ENCODE measurements at regions not wholly inside any gene's neighbourhood (a gene's known extent, or its start where the extent isn't known, plus 50 kb on each side); places are given as distances from the start of the nearest gene placed in this dataset.

DNA sequence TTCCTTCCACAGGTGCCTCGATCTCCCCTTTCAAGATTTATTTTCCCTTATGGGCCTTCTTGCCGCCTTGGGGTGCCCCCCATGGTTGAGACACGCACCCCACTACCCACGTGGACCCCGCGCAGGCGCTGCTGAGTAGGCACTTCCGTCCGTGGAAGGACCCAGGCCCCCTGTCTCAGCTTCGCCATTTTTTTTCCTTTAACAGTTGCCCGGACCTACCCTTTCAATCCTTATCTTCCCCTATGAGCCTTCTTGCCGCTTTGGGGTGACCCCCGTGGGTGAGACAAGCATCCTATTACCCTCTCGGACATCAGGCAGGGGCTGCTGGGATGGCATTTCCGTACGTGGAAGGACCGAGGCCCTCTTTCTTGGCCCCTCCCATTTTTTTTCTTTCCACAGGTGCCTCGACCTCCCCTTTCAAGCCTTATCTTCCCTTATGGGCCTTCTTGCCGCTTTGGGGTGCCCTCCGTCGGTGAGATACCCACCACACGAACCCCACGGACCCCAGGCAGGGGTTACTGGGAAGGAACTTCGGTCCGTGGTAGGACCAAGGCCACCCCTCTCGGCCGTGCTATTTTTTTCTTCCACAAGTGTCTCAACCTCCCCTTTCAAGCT, 268.2 kb downstream of the ALG10 start:
- DNase-seq = no peak

DNA sequence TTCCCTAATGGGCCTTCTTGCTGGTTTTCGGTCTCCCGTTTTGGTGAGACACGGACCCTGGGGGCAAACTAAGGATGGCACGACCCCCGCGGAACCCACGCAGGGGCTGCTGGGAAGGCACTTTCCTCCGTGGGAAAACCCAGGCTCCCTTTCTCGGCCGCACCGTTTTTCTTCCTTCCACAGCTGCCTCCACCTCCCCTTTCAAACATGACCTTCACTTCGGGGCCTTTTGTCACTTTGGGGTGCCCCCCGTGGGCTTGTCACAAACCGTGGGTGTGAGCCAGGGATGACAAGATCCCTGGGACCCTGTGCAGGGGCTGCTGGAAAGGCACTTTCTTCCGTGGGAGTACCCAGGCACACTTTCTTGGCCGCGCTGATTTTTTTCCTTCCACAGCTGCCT, 268.7 kb downstream of the ALG10 start:
- no peak for DNase-seq

DNA sequence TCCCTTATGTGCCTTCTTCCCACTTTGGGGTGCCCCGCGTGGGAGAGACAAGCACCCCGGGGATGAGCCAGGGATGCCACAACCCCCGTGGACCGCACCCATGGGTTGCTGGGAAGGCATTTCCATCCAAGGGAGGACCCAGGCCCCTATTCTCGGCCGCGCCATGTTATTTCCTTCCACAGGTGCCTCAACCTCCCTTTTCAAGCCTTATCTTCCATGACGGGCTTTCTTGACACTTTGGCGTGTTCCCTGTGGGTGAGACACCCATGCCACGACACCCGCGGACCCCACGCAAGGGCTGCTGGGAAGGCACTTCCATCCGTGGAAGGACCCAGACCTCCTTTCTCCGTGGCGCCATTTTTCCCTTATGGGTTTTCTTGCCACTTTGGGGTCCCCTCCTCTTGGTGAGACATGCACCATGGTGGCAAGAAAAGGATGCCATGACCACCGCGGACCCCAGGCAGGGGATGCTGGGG, 269.2 kb downstream of the ALG10 start:
- no peak for DNase-seq

DNA sequence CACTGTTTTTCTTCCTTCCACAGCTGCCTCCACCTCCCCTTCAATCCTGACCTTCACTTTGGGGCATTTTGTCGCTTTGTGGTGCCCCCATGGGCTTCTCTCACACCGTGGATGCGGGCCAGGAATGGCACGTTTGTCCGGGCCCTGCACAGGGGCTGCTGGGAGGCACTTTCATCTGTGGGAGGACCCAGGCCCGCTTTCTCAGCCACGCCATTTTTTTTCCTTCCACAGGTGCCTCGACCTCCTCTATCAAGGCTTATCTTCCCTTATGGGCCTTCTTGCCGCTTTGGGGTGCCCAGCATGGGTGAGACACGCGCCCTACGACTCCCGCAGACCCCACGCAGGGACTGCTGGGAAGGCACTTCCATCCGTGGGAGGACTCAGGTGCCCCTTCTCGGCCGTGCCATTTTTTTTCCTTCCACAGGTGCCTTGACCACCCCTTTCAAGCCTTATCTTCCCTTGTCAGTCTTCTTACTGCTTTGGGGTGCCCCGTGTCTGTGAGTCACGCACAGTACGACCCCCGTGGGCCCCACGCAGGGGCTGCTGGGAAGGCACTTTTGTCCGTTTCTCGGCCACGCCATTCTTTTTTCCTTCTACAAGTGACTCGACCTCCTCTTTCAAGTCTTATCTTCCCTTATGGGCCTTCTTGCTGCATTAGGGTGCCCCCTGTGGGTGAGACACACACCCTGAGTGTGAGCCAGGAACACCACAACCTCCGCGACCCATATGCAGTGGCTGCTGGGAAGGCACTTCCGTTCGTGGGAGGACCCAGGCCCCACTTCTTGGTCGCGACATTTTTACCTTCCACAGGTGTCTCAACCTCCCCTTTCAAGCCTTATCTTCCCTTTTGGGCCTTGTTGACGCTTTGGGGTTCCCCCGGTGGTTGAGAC, 270.7 kb downstream of the ALG10 start:
- no peak for DNase-seq

DNA sequence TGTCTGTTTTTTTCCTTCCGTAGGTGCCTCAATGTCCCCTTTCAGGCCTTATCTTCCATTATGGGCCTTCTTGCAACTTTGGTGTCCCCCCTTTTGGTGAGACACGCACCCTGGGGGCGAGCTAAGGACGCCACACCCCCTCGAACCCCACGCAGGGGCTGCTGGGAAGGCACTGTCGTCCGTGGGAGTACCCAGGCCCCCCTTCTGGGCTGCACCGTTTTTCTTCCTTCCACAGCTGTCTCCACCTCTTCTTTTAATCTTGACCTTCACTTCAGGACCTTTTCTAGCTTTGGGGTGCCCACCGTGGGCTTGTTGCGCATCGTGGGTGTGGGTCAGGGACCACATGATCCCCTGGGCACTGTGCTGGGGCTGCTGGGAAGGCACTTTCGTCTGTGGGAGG, 271.8 kb downstream of the ALG10 start:
- DNase-seq = no peak

DNA sequence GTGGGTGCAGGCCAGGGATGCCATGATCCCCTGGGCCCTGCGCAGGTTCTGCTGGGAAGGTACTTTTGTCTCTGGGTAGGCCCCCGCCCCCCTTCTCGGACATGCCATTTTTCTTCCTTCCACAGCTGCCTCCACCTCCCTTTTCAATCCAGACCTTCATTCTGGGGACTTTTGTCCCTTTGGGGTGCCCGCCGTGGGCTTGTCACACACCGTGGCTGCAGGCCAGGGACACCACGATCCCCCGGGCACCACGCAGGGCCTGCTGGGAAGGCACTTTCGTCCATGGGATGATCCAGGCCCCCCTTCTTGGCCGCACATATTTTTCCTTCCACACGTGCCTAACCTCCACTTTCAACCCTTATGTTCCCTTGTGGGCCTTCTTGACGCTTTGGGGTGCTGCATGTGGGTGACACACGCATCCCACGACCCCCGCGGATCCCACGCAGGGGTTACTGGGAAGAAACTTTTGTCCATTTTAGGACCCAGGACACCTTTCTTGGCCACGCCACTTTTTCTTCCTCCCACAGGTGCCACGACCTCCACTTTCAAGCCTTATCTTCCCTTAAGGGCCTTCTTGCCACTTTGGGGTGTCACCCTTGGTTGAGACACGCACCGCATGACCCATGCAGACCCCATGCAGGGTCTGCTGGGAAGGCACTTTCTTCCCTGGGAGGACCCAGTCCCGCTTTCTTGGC, 272.5 kb downstream of the ALG10 start:
- DNase-seq = no peak

DNA sequence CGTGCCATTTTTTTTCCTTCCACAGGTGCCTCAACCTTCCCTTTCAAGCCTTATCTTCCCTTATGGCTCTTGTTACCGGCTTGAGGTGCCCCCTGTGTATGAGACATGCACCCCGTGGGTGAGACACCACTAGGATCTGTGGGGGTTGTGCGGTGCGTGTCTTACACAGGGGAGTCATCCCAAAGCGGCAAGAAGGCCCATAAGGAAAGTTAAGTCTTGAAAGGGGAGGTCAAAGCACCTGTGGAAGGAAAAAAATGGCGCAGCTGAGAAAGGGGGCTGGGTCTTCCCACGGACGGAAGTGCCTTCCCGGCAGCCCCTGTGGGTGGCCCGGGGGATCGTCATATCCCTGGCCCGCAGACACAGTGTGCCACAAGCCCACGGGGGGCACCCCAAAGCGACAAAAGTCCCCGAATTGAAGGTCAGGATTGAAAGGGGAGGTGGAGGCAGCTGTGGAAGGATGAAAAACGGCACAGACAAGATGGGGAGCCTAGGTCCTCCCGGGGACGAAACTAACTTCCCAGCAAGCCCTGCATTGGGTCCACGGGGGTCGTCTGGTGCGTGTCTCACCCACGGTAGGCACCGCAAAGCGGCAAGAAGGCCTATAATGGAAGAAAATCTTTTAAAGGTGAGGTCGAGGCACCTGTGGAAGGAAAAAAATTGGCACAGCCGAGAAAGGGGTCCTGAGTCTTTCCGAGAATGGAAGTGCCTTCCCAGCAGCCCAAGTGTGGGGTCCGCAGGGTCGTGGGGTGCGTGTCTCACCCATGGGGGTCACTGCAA, 273.3 kb downstream of the ALG10 start:
- no peak for DNase-seq

DNA sequence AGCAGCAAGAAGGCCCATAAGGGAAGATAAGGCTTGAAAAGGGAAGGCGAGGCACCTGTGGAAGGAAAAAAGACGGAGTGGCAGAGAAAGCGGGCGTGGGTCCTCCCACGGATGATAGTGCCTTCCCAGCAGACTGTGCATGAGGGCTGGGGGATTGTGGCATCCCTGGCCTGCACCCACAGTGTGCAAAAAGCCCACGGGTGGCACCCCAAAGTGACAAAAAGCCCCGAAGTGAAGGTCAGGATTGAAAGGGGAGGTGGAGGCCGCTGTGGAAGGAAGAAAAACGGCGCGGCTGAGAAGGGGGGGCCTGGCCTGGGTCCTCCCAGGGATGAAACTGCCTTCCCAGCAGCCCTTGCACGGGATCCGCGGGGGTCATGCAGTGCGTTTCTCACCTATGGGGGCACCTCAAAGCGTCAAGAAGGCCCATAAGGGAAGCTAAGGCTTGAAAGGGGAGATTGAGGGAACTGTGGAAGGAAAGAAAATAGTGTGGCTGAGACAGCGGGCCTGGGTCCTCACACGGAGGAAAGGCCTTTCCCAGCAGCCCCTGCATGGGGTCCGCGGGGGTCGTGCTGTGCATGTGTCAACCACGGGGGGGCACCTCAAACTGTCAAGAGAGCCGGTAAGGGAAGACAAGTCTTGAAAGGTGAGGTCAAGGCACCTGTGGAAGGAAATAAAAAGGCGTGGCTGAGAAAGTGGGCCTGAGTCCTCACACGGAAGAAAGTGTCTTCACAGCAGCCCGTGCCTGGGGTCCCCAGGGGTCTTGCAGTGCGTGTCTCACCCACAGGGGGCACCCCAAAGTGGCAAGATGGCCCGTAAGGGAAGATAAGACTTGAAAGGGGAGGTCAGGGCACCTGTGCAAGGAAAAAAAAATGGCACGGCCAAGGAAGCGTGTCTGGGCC, 274.1 kb downstream of the ALG10 start:
- DNase-seq = no peak

DNA sequence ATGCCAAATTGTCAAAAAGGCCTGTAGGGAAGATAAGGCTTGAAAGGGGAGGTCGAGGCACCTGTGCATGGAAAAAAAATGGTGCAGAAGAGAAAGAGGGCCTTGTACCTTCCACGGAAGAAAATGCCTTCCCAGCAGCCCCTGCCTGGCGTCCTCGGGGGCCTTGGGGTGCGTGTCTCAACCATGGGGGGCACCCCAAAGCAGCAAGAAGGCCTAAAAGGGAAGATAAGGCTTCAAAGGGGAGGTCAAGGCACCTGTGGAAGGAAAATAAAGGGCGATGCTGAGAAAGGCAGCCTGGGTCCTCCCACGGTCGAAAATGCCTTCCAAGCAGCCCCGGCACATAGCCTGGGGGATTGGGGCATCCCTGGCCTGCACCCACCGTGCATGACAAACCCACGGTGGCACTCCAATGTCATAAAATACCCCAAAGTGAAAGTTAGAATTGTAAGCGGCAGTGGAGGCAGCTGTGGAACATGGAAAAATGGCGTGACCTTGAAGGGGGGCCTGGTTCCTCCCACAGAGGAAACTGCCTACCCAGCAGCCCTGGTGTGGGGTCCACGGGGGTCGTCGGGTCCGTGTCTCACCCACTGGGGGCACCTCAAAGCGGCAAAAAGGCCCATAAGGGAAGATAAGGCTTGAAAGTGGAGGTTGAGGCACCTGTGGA, 275.0 kb downstream of the ALG10 start:
- no peak for DNase-seq

DNA sequence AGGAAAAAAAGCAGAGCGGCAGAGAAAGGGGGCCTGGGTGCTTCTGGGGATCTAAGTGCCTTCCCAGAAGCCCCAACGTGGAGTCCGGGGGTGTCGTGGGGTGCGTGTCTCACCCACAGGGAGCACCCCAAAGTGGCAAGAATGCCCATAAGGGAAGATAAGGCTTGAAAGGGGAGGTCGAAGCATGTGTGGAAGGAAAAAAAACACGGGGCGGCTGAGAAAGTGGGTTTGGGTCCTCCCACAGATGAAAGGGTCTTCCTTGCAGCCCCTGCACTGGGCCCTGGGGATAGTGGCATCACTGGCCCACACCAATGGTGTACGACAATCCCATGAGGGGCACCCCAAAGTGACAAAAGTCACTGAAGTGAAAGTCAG, 275.5 kb downstream of the ALG10 start:
- no peak for DNase-seq

DNA sequence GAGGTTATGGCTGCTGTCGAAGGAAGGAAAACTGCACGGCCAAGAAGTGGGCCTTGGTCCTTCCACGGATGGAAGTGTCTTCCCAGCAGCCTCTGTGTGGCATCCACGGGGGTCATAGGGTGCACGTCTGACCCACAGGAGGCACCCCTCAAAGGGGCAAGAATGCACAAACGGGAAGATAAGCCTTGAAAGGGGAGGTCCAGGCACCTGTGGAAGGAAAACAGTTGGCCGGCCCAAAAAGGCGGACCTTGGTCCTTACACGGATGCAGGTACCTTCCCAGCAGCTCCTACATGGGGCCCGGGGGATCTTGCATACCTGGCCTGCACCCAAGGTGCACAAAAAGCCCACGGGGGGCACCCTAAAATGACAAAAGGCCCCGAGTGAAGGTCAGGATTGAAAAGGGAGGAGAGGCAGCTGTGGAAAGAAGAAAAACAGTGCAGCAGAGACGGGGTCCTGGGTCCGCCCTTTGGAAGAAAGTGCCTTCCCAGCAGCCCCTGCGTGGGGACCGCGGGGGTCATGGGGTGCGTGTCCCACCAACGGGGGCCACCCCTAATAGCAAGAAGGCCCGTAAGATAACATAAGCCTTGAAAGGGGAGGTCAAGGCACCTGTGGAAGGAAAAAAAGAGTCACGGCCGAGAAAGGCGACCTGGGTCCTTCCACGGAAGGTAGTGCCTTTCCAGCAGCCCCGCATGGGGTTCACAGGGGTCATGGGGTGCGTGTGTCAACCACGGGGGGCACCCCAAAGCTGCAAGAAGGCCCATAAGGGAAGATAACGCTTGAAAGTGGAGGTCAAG, 276.1 kb downstream of the ALG10 start:
- no peak for DNase-seq

DNA sequence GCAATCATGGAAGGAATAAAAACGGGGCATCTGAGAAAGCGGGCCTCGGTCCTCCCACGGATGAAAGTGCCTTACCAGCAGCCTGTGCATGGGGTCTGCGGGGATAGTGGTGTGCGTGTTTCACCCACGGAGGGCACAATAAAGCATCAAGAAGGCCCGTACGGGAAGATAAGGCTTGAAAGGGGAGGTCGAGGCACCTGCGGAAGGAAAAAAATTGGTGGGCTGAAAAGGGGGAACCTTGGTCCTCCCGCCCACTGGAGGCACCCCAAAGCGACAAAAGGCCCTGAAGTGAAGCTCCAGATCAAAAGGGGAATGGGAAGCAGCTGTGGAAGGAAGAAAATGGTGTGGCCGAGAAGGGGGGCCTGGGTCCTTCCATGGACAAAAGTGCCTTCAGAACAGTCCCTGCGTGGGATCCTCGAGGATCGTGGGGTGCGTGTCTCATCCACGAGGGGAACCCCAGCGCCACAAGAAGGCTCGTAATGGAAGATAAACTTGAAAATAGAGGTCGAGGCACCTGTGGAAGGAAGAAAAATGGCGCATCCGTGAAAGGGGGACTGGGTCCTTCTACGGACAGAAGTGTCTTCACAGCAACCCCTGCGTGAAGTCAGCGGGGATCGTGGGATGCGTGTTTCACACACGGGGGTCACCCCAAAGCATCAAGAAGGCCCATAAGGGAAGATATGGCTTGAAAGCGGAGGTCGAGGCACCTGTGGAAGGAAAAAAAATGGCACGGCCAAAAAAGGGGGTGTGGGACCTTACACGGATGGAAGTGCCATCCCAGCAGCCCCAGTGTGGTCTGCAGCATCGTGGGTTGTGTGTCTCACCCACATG, 276.9 kb downstream of the ALG10 start:
- DNase-seq = no peak

DNA sequence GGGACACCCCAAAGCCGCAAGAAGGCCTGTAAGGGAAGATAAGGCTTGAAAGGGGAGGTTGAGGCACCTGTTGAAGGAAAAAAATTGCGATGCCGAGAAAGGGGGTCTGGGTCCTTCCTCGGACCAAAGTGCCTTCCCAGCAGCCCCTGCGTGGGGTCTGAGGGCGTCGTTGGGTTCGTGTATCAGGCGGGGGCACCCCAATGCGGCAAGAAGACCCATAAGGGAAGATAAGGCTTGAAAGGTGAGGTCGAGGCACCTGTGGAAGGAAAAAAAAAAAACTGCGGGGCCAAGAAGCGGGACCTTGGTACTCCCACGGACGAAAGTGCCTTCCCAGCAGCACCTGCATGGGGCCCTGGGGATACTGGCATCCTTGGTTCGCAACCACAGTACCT, 277.5 kb downstream of the ALG10 start:
- DNase-seq = no peak

DNA sequence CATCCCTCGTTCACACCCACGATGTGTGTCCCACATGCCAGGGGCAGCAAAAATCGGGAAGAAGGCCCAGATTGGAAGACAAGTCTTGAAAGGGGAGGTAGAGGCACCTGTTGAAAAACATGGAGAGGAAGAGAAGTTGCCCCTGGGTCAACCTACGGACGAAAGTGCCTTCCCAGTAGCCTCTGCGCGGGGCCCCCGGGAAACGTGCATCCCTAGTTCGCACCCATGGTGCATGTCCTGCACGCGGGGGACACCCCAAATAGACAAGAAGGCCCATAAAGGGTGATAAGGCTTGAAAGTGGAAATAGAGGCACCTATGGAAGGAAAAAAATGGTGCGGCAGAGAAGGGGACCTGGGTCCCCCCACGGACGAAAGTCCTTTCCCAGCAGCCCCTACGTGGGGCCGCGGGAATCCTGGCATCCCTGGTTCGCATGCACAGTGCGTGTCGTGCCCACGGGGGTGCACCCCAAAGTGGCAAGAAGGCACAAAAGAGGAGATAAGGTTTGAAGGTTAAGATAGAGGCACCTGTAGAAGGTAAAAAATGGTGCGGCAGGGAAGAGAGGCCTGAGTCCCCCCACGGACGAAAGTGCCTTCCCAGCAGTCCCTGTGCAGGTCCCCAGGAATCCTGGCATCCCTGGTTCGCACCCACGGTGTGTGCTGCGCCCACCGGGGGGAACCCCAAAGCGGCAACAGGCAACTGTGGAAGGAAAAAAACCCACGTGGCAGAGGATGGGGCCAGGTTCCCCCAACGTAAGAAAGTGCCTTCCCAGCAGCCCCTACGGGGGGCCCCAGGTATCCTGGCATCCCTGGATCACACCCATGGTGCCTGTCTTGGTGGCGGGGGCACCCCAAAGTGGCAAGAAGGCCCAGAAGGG, 278.3 kb downstream of the ALG10 start:
- no peak for DNase-seq

DNA sequence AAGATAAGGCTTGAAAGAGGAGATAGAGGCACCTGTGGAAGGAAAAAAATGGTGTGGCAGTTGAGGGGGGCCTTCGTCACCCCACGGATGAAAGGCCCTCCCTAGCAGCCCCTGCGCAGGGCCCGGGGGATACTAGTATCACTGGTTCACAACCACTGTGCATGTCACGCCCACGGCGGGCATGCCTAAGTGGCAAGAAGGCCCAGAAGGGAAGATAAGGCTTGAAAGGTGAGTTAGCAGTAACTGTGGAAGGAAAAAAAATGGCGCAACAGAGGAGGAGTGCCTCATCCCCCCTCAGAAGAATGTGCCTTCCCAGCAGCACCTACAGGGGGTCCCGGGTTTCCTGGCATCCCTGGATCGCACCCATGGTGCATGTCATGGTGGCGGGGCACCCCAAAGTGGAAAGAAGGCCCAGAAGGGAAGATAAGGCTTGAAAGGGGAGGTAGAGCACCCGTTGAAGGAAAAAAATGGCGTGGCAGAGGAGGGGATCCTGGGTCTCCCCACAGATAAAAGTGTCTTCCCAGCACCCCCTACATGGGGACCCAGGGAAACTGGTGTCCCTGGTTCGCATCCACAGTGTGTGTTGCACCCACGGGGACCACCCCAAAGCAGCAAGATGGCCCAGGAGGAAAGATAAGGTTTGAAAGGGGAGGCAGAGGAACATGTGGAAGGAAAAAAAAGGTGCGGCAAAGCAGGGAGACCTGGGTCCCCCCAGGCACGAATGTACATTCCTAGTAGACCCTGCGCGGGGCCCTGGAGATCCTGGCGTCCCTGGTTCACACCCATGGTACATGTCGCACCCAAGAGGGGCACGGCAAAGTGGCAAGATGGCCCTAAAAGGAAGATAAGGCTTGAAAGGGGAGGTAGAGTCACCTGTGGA, 279.2 kb downstream of the ALG10 start:
- DNase-seq = no peak
